GM19328 (cell line): ENCODE measurements at regions not wholly inside any gene's neighbourhood (a gene's known extent, or its start where the extent isn't known, plus 50 kb on each side); places are given as distances from the start of the nearest gene placed in this dataset.

Experiments used
- ATAC-seq: cut with Tn5 transposase; IDR thresholded peaks from one replicate; pipeline ENCODE4 v1.9.1; 2021; ENCODE audit warnings: mild to moderate bottlenecking, moderate library complexity; ENCODE audit not compliant: unreplicated experiment

DNA sequence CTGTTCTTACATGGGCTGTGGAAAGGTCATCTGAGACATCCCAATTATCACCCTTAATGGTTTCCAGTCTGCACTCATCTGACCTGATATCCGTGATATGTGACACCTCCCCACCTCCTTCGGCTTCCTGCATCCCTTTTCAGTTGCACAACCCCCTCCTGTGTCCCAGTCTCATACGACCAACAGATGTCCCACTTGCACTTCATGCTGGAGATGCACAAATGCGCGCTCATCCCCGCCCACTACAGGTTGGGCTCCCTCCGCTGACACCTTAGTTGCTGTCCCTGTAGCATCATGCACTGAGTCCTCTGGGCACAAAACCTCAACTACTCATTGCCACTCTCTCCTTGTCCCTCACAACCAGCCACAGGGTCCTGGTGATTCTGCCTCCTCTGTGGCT lies 94.4 kb downstream of the MIS18A start:
- no peak for ATAC-seq

DNA sequence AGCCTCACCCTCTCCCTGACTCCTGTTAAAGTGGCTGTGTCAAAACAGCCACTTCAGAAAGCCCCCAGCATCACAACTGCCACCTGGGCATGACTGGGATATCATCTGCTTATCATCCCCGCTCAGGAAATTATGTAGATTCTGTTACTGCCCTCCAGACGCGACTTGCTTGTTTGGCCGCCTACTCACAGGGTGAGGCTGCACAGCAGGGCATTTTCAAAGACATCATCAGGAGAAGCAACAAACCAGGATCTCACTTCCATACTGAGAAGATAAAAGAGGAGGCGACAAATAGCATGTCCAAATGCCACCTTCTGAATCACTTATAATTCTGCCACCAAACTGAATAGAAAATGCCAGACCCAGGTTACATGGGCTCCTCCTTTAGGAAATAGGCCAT lies 94.8 kb downstream of the MIS18A start:
- no peak for ATAC-seq

DNA sequence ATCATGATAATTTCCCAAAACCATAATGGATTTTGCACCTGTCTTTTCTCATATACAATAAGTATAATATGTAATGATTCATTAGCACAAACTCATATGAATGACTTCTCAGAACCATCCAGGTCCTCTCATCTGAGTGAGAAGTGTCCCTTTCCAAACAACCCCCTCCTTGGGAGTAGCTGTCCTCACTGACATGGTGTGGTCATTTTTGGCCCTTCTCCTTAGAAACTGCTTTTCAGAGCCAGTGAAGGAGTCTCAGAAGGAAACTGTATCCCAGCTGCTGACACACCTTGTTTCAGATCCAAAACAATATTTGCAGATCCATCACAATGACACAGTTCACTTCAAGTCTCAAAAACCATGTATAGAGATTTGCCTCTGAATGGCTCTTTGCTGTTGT lies 95.5 kb downstream of the MIS18A start:
- no peak for ATAC-seq

DNA sequence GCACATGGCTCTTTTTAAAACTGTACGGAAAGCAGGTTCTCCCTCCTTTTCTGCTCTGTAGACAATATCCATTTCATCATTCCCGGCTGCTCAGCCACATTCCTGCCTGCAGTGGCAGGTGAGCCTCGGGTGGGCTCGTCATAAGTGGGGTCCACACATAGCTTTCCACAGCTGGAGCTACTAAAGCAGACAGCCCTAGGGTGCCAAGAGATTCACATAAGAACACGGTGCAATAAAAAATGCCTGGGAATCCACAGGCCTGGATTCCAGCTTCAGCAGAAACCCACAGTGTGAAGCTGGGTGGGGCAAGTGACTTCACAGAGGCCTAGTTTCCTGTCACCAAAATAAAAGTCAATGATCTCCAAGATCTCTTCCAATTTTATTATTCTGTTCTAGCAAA lies 96.4 kb downstream of the MIS18A start:
- no peak for ATAC-seq

DNA sequence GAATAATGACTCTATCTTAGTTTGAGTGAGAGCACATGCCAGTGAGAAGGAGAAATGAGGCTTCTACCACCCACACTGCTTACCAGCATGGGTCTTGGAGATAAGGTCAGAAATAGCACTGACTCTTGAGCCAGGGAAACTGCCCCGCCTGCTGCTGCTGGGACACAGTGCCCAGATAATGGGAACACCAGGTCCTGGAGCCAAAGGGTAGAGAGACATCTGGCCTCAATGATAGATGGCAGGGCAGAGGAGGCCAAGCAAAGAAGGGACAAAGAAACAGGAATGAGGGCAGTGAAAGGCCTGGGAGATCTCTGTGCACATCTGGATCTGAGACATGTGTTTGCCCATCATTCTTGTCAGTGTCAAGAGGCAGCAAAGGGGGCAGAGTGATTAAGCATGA lies 97.4 kb downstream of the MIS18A start:
- ATAC-seq, result no peak

DNA sequence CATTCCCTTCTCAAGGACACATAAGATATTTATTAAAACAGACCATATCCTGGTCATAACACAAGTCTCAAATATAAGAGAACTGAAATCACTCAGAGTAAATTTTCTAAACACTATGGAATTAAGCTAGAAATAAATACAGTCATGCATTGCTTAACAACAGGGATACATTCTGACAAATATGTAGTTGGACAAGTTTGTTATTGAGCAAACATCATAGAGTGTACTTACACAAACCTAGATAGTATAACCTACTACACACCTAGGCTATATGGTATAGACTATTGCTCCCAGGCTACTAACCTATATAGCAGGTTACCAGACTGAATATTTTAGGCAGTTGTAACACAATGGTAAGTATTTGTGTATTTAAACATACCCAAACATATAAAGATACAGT lies 104.0 kb downstream of the MIS18A start:
- no peak for ATAC-seq

DNA sequence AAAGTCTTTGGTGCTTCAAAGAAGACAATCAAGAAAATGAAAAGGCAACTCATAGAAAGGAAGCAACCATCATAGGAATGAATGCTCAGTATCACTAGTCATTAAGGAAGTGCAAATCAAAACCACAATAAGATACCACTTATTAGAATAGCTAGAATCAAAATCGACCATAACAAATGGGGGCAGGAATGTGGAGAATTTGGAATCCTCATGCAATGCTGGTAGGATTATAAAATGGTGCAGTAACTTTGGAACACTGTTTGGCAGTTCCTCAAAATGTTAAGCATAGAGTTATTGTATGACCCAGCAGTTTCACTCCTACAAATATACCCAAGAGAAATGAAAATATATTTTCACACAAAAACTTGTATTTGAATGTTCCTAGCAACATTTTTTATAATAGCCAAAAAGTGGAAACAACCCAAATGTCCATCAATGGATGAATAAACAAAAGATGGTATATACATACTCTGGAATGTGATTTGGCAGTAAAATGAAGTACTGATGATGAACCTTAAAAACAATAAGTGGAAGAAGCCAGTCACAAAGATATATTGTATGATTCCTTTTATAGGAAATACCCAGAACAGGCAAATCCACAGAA lies 105.6 kb downstream of the MIS18A start:
- ATAC-seq, result no peak

DNA sequence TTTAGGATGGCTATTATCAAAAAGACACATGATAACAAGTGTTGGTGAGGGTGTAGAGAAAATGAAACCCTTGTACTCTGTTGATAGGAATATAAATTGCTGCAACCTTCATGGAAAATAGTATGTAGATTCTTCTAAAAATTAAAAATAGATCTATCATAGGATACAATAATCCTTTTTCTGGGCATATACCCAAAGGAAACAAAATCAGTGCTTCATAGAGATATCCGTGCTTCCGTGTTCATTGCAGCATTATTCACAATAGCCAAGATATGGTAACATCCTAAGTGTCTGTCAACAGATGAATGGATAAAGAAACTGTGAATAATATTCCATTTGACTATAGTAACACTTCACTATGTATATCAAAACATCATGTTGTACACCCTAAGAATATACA lies 106.7 kb downstream of the MIS18A start:
- ATAC-seq, result no peak

DNA sequence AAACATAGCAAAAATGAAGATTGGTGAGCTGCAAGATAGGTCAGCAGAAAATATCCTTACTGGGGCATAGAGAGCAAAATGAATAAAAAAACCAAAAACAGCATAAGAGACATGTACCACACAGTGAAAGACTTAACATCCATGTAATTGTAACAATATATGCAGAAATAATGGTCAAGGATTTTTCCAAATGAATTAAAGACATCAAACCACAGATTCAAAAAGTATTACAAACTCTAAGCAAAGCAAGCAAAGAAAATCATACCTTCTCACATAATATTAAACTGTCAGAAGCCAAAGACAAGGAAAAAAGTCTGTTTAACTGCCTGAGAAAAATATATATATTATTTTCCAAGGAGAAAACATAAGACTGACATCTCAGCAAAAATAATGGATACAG lies 111.3 kb downstream of the MIS18A start:
- no peak for ATAC-seq

DNA sequence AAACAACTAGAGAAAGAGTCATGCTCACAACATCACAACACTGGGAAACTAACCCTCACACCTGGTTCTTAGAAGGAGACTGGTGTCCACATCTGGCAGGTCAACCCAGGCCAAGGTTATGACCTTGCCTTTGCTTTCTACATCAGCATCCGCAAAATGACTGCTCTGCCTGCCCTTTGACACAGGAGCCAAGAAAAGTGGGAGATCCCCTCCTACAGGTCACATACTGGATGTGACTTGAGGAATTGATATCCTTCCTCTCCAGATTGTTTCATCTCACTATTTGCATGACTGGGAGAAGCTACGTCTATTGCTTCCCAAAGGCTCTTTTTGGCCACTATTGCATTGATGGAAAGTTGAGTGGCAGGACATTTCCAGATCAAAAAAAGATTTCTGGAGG lies 115.5 kb downstream of the MIS18A start:
- ATAC-seq, result no peak

DNA sequence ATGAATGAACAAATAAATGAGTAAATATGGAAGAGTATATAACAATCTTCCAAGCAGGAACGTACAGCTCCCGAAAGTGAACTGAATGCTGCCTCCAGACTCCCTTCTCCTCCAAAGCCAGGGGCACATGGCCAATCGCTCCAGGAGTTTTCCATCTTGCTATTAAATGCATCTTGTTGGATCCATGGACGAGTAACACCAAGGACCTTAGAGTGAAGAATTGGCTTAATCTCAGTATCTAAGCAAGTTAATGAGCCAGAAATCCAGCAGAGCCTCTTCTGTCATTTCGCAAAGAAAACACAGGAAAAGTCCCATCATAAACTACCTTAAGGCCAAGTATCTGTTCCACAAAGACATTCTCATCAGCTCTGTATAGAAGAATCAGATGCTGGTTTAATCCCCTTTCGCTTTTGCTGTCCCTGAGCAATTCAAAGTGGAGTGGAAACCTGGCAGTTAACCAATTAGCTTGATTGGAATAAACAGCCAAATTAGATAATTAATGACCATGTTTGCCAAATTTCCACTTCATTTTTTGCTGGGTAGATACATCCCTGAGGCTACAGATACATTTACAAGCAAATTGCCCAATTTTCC lies 116.0 kb downstream of the MIS18A start:
- no peak for ATAC-seq

DNA sequence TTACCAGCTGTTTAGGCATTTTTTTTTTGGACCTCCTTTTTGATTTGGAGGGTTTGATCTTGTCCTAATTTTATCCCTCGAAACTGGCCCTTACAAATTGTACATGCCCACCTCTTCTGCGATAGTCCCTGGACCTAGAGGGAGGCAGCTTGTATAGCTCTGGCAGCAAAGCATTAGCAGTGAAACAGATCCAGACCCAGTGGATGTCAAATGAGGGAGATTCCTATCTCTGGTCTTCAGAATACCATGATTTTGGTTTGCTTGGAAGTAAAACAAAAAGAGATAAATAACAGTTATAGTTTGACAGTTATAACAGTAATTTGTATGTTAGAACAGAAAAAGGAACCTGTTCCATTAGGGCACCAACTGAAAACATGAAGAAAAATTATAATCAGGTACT lies 123.6 kb downstream of the MIS18A start:
- ATAC-seq, result no peak

DNA sequence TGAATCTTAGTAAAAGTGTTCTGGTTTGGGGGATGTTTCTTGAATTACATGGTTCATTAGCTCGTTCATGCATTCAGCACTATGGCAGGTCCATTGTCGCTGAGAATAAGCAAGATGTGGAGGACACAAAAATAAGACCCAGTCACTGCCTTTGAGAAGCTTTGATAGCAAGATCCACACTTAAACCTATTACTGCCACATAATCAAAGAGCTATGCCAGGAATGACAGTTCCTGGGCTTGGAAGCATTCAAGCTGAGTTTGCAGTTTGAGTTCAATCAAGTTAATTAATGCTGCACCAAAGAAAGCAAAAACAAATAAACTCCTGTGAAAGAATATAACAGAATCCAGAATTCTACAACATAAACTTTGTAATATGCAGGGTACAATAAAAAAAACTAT lies 131.8 kb downstream of the MIS18A start:
- no peak for ATAC-seq

DNA sequence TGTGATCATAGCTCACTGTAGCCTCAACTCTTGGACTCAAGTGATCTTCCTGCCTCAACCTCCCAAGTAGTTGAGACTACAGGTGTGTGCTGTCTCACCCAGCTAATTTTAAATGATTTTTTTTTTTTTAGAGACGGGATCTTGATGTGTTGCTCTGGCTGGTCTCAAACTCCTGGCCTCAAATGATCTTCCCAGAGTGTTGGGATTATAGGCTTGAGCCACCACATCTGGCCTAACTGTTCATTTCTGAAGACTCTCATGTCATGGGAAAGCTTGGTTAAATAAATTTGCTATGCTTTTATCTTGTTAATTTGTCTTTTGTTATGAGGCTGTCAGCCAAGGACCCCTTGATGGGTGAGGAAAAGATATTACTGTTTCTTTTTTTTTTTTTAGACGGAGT lies 134.0 kb downstream of the MIS18A start:
- ATAC-seq, result no peak

DNA sequence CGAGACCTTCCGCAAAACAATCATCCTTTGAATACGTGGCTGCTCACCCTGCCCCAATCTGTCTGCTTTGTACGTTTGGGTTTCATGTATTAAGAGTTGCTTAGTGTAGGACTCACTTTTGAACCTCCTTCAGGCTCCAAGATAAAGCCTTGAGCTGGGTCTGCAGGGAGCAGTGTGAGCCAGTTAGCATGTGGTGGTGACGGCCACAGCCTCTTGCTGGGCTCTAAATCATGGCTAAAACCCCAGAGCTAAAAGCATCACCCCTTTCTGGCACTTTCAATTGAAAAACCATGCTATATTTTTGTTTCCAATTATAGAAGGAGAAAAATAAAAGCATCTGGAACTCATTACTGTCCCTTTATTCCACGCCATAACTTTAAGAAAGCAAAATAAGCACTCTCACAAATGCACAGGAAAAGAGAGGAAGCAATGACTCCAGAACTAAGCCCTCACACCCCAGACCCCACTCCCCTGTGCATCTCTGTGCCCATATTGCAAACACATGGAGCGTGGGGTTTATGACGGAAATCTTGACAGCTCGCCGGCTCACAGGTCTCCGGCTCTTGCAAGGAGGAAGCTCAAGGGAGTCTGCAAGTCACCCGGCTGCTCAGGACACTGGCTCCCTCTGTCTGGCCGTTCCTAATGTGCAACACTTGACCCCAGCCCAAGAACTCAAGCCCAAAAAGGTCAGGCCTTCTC lies 135.5 kb downstream of the MIS18A start:
- no peak for ATAC-seq

DNA sequence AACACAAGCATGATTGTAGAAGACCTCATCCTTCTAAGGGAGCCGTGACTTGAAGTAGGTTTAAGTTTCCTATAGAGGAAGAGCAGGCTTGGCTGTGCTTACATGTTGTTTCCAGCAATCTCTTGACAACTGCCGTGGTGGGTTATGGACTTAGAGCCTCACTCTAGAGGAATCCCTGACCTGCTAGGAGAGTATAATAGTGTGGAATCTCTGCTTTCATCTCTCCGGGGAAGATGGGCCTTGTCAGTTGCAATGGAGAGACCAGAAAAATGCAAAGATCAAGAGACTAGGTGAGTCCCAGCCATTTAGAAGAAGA lies 137.6 kb downstream of the MIS18A start:
- no peak for ATAC-seq

DNA sequence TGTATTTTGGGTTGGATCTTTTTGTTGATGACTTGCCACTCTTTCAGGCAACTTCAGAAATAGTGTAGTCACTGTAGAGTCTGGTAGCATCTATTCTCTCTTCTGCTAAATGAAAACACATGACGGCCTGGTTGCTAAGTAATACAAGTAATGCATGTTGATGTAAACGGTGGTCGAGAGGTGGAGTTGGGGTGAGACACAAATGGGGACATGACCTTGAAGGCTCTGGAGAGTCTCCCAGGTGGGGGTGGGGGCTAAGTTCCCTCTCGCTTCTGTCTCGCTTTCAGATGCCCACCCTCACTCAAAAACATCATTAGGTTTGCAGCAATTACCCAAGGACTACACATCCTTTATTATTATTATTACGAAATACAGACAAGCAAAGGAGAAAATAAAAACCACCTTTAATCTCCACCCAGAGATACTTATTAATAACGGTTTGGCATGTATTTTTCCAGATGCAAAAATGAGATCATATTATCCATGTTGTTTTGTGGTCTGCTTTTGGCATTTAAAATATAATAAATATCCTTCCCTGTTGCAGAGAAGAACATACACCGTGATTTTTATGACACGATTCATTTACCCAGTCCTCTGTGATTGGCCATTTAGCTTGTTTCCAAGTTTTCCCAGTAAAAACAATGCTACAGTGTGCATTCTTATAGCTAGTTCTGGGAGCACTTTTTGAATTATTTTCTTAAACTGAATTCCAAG lies 138.1 kb downstream of the MIS18A start:
- ATAC-seq, result no peak

DNA sequence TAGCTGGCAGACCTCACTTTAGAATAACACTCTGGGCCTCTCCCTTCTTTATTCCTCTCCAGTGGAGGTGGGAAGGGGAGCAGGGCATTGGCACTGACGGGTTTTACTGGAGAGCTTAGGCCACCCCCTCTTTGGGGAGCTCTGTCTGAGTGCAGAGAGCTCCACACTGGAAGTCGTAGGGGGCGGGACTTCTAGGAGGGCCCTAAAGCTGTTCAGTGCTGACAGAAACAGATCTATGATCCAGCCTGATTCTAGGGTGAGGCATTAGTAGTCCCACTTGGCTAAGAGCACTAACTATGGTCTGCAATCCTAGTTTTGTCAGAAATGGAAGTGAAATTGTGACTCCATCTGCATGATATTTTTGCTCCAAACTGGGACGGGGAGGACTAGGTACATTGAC lies 138.7 kb downstream of the MIS18A start:
- no peak for ATAC-seq

DNA sequence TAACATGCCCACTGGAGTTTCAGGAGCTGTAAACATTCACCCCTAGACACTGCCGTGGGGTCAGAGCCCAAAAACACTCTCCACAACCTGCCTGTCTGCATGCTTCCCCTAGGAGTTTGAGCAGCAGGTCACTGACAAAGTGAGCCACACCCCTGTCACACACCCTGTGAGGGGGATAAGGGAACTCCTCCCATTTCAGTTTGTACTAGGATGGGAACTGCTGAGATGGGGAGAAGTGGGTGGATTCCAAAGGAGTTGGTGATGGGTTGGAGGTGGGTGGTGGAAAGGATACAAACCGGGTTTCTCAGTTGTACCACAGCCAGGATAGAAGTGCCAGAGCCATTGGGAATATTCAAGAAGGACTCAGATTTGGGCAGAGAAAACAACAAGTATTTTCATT lies 140.2 kb downstream of the MIS18A start:
- no peak for ATAC-seq

DNA sequence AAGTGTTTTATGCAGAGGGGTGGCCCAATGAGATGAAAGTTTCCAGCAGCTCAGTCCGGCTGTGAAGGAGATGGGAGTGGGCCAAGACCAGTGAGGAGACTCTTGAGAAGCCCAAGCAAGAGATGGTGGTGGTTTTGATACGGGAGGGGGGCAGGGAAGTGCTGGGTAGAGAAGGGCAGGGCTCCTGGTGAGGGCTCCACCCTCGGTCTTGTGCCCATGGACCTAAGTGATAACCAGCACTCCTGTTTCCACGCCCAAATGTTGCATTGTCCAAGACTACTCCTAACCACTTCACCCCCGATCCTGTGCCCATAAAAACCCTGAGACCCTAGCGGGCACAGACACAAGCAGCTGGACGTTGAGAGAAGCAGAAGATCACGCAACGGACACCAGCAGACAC lies 140.9 kb downstream of the MIS18A start:
- ATAC-seq, result no peak

DNA sequence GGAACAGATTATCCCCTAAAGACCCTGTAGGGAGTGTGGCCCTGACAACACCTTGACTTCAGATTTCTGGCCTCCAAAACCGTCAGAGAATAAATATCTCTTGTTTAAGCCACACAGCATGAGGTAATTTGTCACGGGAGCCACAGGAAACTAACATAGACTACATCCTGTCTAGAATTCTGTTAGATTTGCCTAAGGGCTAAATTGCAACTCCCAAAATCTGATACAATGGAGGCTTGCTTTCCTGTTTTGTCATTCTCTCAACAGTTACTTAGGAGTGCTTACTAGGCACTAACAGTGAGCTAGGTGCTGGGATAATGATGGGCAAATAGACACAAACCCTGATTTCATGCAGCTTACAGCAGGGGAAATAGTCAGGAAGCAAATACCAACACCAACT lies 141.6 kb downstream of the MIS18A start:
- no peak for ATAC-seq

DNA sequence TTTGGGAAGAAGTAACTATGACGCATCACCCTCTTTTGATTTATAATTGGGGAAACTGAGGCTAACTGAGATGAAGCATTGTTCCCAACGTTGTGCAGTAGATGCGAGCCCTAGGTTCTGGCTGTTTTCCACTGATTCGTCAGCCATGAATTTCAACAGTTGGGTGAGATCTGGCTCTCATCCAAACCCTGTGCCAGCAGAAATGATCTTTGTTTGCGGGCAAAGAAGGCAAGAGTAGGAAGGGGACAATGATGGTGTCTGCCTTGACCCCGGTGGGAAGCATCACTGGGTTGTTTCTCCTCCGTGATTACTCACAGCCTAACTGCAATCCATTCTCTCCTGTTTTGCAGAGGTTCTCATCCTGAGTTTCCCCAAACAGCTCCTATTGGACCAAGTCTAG lies 142.3 kb downstream of the MIS18A start:
- no peak for ATAC-seq
